SU-DHL-6 (cell line): ENCODE measurements at regions not wholly inside any gene's neighbourhood (a gene's known extent, or its start where the extent isn't known, plus 50 kb on each side); places are given as distances from the start of the nearest gene placed in this dataset.

ENCODE experiments used
- EZH2phosphoT487 ChIP-seq: fragments of 200-600 bp; sonication (generic), shearing (Covaris generic); conservative IDR thresholded peaks from 2 replicates; pipeline ENCODE4 v1.6.1; 2018; ENCODE audit warnings: mild to moderate bottlenecking, antibody characterized with exemption, low read length, moderate library complexity, mixed read lengths
- TF ChIP-seq, protein P1 (sequence below): fragments of 200-600 bp; sonication (generic); IDR thresholded peaks from one replicate; pipeline ENCODE4 v1.5.1; 2017; ENCODE audit warnings: antibody characterized with exemption, mild to moderate bottlenecking, low read length, moderate library complexity; ENCODE audit not compliant: insufficient read depth, poor library complexity, severe bottlenecking

DNA sequence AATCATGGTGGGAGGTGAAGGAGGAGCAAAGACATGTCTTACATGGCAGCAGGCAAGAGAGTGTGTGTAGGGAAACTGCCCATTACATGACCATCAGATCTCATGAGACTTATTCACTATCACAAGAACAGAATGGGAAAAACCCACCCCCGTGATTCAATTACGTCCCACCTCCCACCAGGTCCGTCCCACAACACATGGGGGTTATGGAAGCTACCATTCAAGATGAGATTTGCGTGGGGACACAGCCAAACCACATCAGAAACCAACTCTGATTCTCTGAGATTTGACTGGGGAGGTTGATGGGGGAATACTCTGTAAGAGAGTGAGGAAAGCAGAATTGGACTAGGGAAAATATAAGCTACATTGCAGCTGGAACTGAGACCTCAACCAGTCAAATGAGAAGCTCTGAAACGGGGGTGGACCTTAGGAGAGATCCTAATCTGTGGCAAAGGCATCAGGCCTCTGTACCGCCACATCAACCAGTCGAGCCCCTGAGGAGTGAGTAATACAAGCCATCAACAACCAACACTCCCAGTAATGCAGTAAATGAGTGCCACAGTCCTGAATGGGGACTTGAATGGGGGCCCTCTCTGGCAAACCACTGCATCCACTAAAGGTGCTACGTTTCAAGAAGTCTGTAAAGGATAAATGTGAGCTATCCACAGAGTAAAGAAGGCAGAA is 207.9 kb upstream of the GADL1 start:
- TF ChIP-seq, protein P1, sequence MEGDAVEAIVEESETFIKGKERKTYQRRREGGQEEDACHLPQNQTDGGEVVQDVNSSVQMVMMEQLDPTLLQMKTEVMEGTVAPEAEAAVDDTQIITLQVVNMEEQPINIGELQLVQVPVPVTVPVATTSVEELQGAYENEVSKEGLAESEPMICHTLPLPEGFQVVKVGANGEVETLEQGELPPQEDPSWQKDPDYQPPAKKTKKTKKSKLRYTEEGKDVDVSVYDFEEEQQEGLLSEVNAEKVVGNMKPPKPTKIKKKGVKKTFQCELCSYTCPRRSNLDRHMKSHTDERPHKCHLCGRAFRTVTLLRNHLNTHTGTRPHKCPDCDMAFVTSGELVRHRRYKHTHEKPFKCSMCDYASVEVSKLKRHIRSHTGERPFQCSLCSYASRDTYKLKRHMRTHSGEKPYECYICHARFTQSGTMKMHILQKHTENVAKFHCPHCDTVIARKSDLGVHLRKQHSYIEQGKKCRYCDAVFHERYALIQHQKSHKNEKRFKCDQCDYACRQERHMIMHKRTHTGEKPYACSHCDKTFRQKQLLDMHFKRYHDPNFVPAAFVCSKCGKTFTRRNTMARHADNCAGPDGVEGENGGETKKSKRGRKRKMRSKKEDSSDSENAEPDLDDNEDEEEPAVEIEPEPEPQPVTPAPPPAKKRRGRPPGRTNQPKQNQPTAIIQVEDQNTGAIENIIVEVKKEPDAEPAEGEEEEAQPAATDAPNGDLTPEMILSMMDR, result no peak
- no peak for TF ChIP-seq EZH2phosphoT487
